ENCODE measurements at regions not wholly inside any gene's neighbourhood (a gene's known extent, or its start where the extent isn't known, plus 50 kb on each side); places are given as distances from the start of the nearest gene placed in this dataset.

GRCh38 chr9:78807286-78807685, 510.4 kb downstream of the PSAT1 start:
- no peaks in the 10 kb centered on the region for H3K36me3 ChIP-seq
- H3K4me1 ChIP-seq = no peaks in the 10 kb centered on the region
- no peak for TF ChIP-seq CTCF (IDR thresholded peaks at IDR 0.05)
- H3K27ac ChIP-seq = no peak overlapping the region
- intact Hi-C loops (cut with DNase I) = no loop called here
- no peaks in the 10 kb centered on the region for H3K27me3 ChIP-seq
- no peak overlapping the region for H3K4me3 ChIP-seq
- no peak for ATAC-seq
- no peak for DNase-seq
- H3K9me3 ChIP-seq = no peaks in the 10 kb centered on the region

- H3K27me3 ChIP-seq = no peaks in the 10 kb centered on the region
- H3K4me3 ChIP-seq = no peak overlapping the region
- H3K4me1 ChIP-seq = no peaks in the 10 kb centered on the region
- no peaks in the 10 kb centered on the region for H3K36me3 ChIP-seq
- intact Hi-C loops (cut with DNase I) = no loop called here
- H3K27ac ChIP-seq = no peak overlapping the region
- ATAC-seq (no peak), DNase-seq (no peak)
- no peak for TF ChIP-seq CTCF (IDR thresholded peaks at IDR 0.05)
- no peaks in the 10 kb centered on the region for H3K9me3 ChIP-seq
Observed at GRCh38 chr9:78808048-78808447, 511.1 kb downstream of the PSAT1 start.

- no peak for ATAC-seq
- no peak for DNase-seq
- H3K27me3 ChIP-seq = no peaks in the 10 kb centered on the region
- TF ChIP-seq CTCF (IDR thresholded peaks at IDR 0.05) = no peak
- no peaks in the 10 kb centered on the region for H3K4me1 ChIP-seq
- H3K36me3 ChIP-seq = no peaks in the 10 kb centered on the region
- H3K27ac ChIP-seq = no peak overlapping the region
- H3K9me3 ChIP-seq = no peaks in the 10 kb centered on the region
- intact Hi-C loops (cut with DNase I) = no loop called here
- no peak overlapping the region for H3K4me3 ChIP-seq
Observed at GRCh38 chr9:78811622-78812276, 514.8 kb downstream of the PSAT1 start.

- Histone ChIP-seq H3K4me3 (no peak overlapping the region), H3K36me3 (no peaks in the 10 kb centered on the region), H3K27me3 (no peaks in the 10 kb centered on the region), H3K27ac (no peak overlapping the region), H3K4me1 (no peaks in the 10 kb centered on the region), H3K9me3 (no peaks in the 10 kb centered on the region)
- ATAC-seq = no peak
- DNase-seq = no peak
- intact Hi-C loops (cut with DNase I) = no loop called here
- TF ChIP-seq CTCF (IDR thresholded peaks at IDR 0.05) = no peak
Observed at GRCh38 chr9:78812665-78813064, 515.7 kb downstream of the PSAT1 start.

GRCh38 chr9:78813602-78814180, 516.8 kb downstream of the PSAT1 start:
- DNase-seq (no peak), ATAC-seq (no peak)
- Histone ChIP-seq H3K4me3 (no peak overlapping the region), H3K4me1 (no peaks in the 10 kb centered on the region), H3K27ac (no peak overlapping the region), H3K36me3 (no peaks in the 10 kb centered on the region), H3K9me3 (no peaks in the 10 kb centered on the region), H3K27me3 (no peaks in the 10 kb centered on the region)
- TF ChIP-seq CTCF (IDR thresholded peaks at IDR 0.05) = no peak
- intact Hi-C loops (cut with DNase I) = no loop called here

Data from left lung (tissue), 4 donors.